HG03469 (cell line): ENCODE measurements at regions not wholly inside any gene's neighbourhood (a gene's known extent, or its start where the extent isn't known, plus 50 kb on each side); places are given as distances from the start of the nearest gene placed in this dataset.

ENCODE experiments used
- ATAC-seq: cut with Tn5 transposase; IDR thresholded peaks from one replicate; pipeline ENCODE4 v1.9.1; 2021; ENCODE audit warnings: mild to moderate bottlenecking, moderate library complexity, moderate number of reproducible peaks; ENCODE audit not compliant: unreplicated experiment

- no peak for ATAC-seq
These were observed 155.6 kb downstream of the CD83 start for GRCh38 chr6:14273191-14273590.

GRCh38 chr6:14274016-14274415 is 156.4 kb downstream of the CD83 start:
- no peak for ATAC-seq

GRCh38 chr6:14274546-14275492 is 157.2 kb downstream of the CD83 start:
- no peak for ATAC-seq

GRCh38 chr6:14275493-14275851 is 157.9 kb downstream of the CD83 start:
- no peak for ATAC-seq

GRCh38 chr6:14276071-14276470 is 158.5 kb downstream of the CD83 start:
- ATAC-seq, result no peak

- ATAC-seq, result peak; percentile 88
These were observed 159.3 kb downstream of the CD83 start for GRCh38 chr6:14276667-14277404.

GRCh38 chr6:14277405-14277930 is 159.9 kb downstream of the CD83 start:
- ATAC-seq, result no peak

GRCh38 chr6:14278006-14278405 is 160.4 kb downstream of the CD83 start:
- ATAC-seq, result no peak

- ATAC-seq, result no peak
These were observed 160.9 kb downstream of the CD83 start for GRCh38 chr6:14278446-14278845.

- no peak for ATAC-seq
These were observed 162.5 kb downstream of the CD83 start for GRCh38 chr6:14280006-14280510.

- no peak for ATAC-seq
These were observed 163.3 kb downstream of the CD83 start for GRCh38 chr6:14280766-14281293.

- no peak for ATAC-seq
These were observed 164.5 kb downstream of the CD83 start for GRCh38 chr6:14281811-14282660.

- ATAC-seq, result no peak
These were observed 165.4 kb downstream of the CD83 start for GRCh38 chr6:14282854-14283505.

- ATAC-seq, result no peak
These were observed 166.1 kb downstream of the CD83 start for GRCh38 chr6:14283600-14284235.

- ATAC-seq, result no peak
These were observed 167.5 kb downstream of the CD83 start for GRCh38 chr6:14284969-14285590.

GRCh38 chr6:14286144-14286543 is 168.6 kb downstream of the CD83 start:
- no peak for ATAC-seq

GRCh38 chr6:14286634-14287428 is 169.3 kb downstream of the CD83 start:
- no peak for ATAC-seq

- no peak for ATAC-seq
These were observed 170.1 kb downstream of the CD83 start for GRCh38 chr6:14287707-14288106.
